CD14-positive monocyte (primary cell): ENCODE measurements at regions not wholly inside any gene's neighbourhood (a gene's known extent, or its start where the extent isn't known, plus 50 kb on each side); places are given as distances from the start of the nearest gene placed in this dataset.

Experiments
- DNase-seq, 3 donors: peaks; one replicate each; pipeline ENCODE4 v3.0.0-alpha.2; 2011 to 2022
- H2AFZ ChIP-seq: 2 replicates; pipeline ENCODE4 v1.6.0; 2012; ENCODE audit warnings: mild to moderate bottlenecking, low read depth, low read length, inconsistent platforms; ENCODE audit not compliant: insufficient read depth, poor library complexity, severe bottlenecking
- H3K27ac ChIP-seq, 2 donors: 1 replicate in 1 of 2; 2 replicates in 1 of 2; pipeline ENCODE4 v1.5.1; 2012 to 2013; ENCODE audit warnings: low read length in 2 of 2, control low read depth in 1 of 2, inconsistent platforms in 1 of 2, low read depth in 1 of 2, mild to moderate bottlenecking in 1 of 2
- H3K27me3 ChIP-seq, 2 donors: one replicate each; pipeline versions ENCODE4 v1.6.0 to v1.6.1; 2011 to 2013; ENCODE audit warnings: low read length in 2 of 2; ENCODE audit not compliant: control insufficient read depth in 2 of 2, insufficient read depth in 2 of 2
- H3K36me3 ChIP-seq, 2 donors: replicated peaks in 1 of 2; 1 replicate in 1 of 2; 2 replicates in 1 of 2; pipeline versions ENCODE4 v1.5.1 to v1.6.1; 2012 to 2013; ENCODE audit warnings: low read length in 2 of 2, control low read depth in 1 of 2, inconsistent platforms in 1 of 2, mild to moderate bottlenecking in 1 of 2; ENCODE audit not compliant: insufficient read depth in 2 of 2, control insufficient read depth in 1 of 2
- H3K4me1 ChIP-seq, 2 donors: 1 replicate in 1 of 2; 2 replicates in 1 of 2; pipeline versions ENCODE4 v1.5.1 to v1.6.1; 2012 to 2013; ENCODE audit warnings: low read length in 2 of 2, control low read depth in 1 of 2, inconsistent platforms in 1 of 2, mild to moderate bottlenecking in 1 of 2, moderate library complexity in 1 of 2; ENCODE audit not compliant: insufficient read depth in 2 of 2, control insufficient read depth in 1 of 2
- H3K4me2 ChIP-seq: replicated peaks from 2 replicates; pipeline ENCODE3; 2012; ENCODE audit warnings: low read length, moderate library complexity, mild to moderate bottlenecking; ENCODE audit not compliant: poor library complexity, severe bottlenecking; ENCODE audit errors: extremely low read depth
- H3K4me3 ChIP-seq, 3 experiments: fragments of 200-600 bp in 1 of 3; sonication (generic) in 1 of 3; replicated peaks in 1 of 3; 1 replicate in 2 of 3; 2 replicates in 1 of 3; pipeline ENCODE4 v1.5.1; 2011 to 2013; ENCODE audit warnings: low read length in 3 of 3, mild to moderate bottlenecking in 3 of 3, control low read depth in 2 of 3, low read depth in 2 of 3, inconsistent platforms in 1 of 3, moderate library complexity in 1 of 3
- H3K79me2 ChIP-seq: 2 replicates; pipeline ENCODE4 v1.6.0; 2012; ENCODE audit warnings: mild to moderate bottlenecking, control low read depth, inconsistent platforms, low read length, moderate library complexity; ENCODE audit not compliant: insufficient read depth
- H3K9ac ChIP-seq: 2 replicates; pipeline ENCODE4 v1.6.0; 2017; ENCODE audit warnings: low read length, mild to moderate bottlenecking; ENCODE audit not compliant: insufficient read depth, poor library complexity, severe bottlenecking
- H3K9me3 ChIP-seq, 2 donors: replicated peaks in 1 of 2; 1 replicate in 1 of 2; 2 replicates in 1 of 2; pipeline versions ENCODE4 v1.5.1 to v1.6.1; 2012 to 2013; ENCODE audit warnings: low read length in 2 of 2, control low read depth in 1 of 2; ENCODE audit not compliant: control insufficient read depth in 1 of 2, insufficient read depth in 1 of 2
- H4K20me1 ChIP-seq: 2 replicates; pipeline ENCODE4 v1.6.0; 2012; ENCODE audit warnings: mild to moderate bottlenecking, low read length, control low read depth, moderate library complexity; ENCODE audit not compliant: insufficient read depth
- H3K27ac Mint-ChIP-seq, 7 donors: one replicate each; pipeline ENCODE4 v1.8.0; 2020; ENCODE audit warnings: mild to moderate bottlenecking in 7 of 7, mixed read lengths in 7 of 7, moderate library complexity in 6 of 7, inconsistent platforms in 2 of 7
- H3K27me3 Mint-ChIP-seq, 3 donors: one replicate each; pipeline ENCODE4 v1.8.0; 2021 to 2022; ENCODE audit warnings: low read depth in 3 of 3, mild to moderate bottlenecking in 3 of 3, mixed read lengths in 3 of 3, moderate library complexity in 3 of 3, inconsistent platforms in 1 of 3
- H3K36me3 Mint-ChIP-seq, 2 donors: one replicate each; pipeline ENCODE4 v1.8.0; 2020; ENCODE audit warnings: mixed read lengths in 2 of 2, inconsistent platforms in 1 of 2, mild to moderate bottlenecking in 1 of 2
- H3K4me1 Mint-ChIP-seq: one replicate; pipeline ENCODE4 v1.8.0; 2020; ENCODE audit warnings: mild to moderate bottlenecking, mixed read lengths
- H3K4me3 Mint-ChIP-seq, 2 donors: one replicate each; pipeline ENCODE4 v1.8.0; 2020; ENCODE audit warnings: mild to moderate bottlenecking in 2 of 2, mixed read lengths in 2 of 2, moderate library complexity in 1 of 2
- H3K9me3 Mint-ChIP-seq, 7 donors: one replicate each; pipeline ENCODE4 v1.8.0; 2020 to 2022; ENCODE audit warnings: mixed read lengths in 7 of 7, mild to moderate bottlenecking in 6 of 7, moderate library complexity in 6 of 7, inconsistent platforms in 2 of 7
- WGBS: methylation state at CpG from one replicate; pipeline ENCODE4 v1.1.5; 2013; ENCODE audit warnings: missing lambda C conversion rate; ENCODE audit not compliant: insufficient coverage; 5-methylcytosine and 5-hydroxymethylcytosine counted together
- intact Hi-C, 2 donors: fragments of 100-400 bp; cut with micrococcal nuclease; formaldehyde crosslinking; loops; one replicate each; pipeline versions ENCODE4 v1.15.0 to v1.15.1; 2023
- TF ChIP-seq, protein P1 (sequence below): fragments of 200-600 bp; IDR thresholded peaks from one replicate; pipeline ENCODE4 v1.8.0; 2022; ENCODE audit warnings: antibody characterized with exemption, mild to moderate bottlenecking

DNA sequence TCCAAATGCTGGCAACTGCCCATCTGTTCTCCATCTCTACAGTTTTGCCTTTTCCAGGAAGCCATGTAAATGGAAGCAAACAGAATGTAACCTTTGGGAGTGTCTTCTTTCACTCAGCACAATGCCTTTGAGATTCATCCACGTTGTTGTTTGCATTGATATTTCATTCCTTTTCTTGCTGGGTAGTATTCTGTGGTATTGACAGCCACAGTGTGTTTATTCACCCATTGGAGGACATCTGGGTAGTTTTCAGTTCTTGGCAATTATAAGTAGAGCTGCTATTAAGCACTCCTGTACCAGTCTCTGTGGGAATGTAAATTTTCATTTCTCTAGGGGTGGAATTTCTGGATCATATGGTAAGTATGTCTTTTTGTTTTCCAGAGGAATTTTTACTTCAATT lies 194.3 kb upstream of the RPS6KA3 start:
- H3K79me2 ChIP-seq, result no peaks in the 10 kb centered on the region
- H3K27me3 ChIP-seq, result peaks cover 0 to 2% of the 10 kb centered on the region in 2 donors
- no peaks in the 10 kb centered on the region for H4K20me1 ChIP-seq
- H2AFZ ChIP-seq, result no peak overlapping the region
- Mint-ChIP-seq H3K9me3 (peaks cover 3 to 8% (median 4%) of the 10 kb centered on the region in 7 donors), H3K4me1 (no peaks in the 10 kb centered on the region), H3K36me3 (no peaks in the 10 kb centered on the region), H3K27ac (no peak overlapping the region), H3K4me3 (no peak overlapping the region), H3K27me3 (peaks cover 0 to 11% (median 0%) of the 10 kb centered on the region in 3 donors)
- H3K36me3 ChIP-seq, result no peaks in the 10 kb centered on the region
- intact Hi-C loops, result no loop called here
- peaks cover 0 to 2% of the 10 kb centered on the region in 2 donors for H3K9me3 ChIP-seq
- WGBS, result no CpG with 5 or more reads among the region's 1 CpG
- H3K4me1 ChIP-seq, result no peaks in the 10 kb centered on the region
- H3K9ac ChIP-seq, result no peak overlapping the region
- no peak overlapping the region for H3K4me3 ChIP-seq
- no peak overlapping the region for H3K27ac ChIP-seq
- H3K4me2 ChIP-seq, result no peak overlapping the region
- no peak for DNase-seq
- TF ChIP-seq, protein P1, sequence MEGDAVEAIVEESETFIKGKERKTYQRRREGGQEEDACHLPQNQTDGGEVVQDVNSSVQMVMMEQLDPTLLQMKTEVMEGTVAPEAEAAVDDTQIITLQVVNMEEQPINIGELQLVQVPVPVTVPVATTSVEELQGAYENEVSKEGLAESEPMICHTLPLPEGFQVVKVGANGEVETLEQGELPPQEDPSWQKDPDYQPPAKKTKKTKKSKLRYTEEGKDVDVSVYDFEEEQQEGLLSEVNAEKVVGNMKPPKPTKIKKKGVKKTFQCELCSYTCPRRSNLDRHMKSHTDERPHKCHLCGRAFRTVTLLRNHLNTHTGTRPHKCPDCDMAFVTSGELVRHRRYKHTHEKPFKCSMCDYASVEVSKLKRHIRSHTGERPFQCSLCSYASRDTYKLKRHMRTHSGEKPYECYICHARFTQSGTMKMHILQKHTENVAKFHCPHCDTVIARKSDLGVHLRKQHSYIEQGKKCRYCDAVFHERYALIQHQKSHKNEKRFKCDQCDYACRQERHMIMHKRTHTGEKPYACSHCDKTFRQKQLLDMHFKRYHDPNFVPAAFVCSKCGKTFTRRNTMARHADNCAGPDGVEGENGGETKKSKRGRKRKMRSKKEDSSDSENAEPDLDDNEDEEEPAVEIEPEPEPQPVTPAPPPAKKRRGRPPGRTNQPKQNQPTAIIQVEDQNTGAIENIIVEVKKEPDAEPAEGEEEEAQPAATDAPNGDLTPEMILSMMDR, result no peak

DNA sequence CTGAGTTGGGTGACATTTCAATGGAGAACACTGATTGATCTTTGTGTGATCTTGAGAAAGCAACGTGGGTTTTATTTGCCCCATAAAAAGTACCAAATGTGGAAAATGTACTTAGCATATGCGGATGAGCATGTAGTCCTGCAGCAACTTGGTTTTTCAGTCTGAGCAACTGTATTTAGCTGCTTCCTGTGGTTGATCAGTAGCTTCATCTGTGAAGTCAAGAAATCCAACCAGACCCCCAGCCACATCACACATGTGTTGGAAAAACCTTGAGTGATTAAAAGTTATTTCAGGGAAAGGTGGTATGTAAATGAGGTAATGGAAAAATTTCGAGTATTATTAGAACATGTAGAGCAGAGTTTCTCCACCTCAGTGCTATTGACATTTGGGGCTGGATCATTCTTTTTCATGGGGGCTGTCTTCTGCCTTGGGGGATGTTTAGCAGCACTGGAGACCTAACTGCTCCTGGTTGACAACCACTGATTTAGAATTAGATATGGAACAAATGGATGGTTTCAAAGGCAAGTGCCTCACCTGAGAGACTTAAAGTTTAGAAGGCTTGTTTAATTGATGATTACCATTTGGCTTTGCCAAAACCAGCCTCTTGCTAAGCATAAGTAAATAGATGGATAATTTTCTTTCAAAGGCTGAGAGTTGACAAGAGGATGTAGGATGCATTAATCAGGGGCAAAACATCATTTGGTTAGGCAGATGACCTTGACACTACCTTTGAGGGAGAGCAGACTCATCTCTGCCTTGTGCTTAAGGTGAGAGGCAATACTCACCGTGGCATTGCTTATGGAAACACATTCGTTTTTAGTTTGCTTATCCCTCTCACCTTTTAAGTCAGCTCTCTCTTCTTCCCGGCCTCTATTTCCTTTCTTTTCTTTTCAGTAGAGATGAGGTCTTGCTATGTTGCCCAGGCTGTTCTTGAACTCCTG lies 193.0 kb upstream of the RPS6KA3 start:
- no CpG with 5 or more reads among the region's 6 CpGs for WGBS
- no peak overlapping the region for H3K4me3 Mint-ChIP-seq
- TF ChIP-seq, protein P1, result no peak
- H3K9ac ChIP-seq, result no peak overlapping the region
- DNase-seq, result no peak
- H3K4me2 ChIP-seq, result no peak overlapping the region
- H3K4me3 ChIP-seq, result no peak overlapping the region
- H3K9me3 Mint-ChIP-seq, result peaks cover 0 to 4% (median 2%) of the 10 kb centered on the region in 7 donors
- H3K27me3 ChIP-seq, result peaks cover 0 to 2% of the 10 kb centered on the region in 2 donors
- H3K4me1 Mint-ChIP-seq, result no peaks in the 10 kb centered on the region
- no peak overlapping the region for H3K27ac Mint-ChIP-seq
- H3K79me2 ChIP-seq, result no peaks in the 10 kb centered on the region
- no peaks in the 10 kb centered on the region for H3K4me1 ChIP-seq
- H3K27ac ChIP-seq, result no peak overlapping the region
- intact Hi-C loops, result no loop called here
- no peaks in the 10 kb centered on the region for H3K36me3 Mint-ChIP-seq
- no peaks in the 10 kb centered on the region for H4K20me1 ChIP-seq
- H3K27me3 Mint-ChIP-seq, result peaks cover 0 to 14% (median 1%) of the 10 kb centered on the region in 3 donors
- H3K9me3 ChIP-seq, result no peaks in the 10 kb centered on the region
- H2AFZ ChIP-seq, result no peak overlapping the region
- no peaks in the 10 kb centered on the region for H3K36me3 ChIP-seq
